Left forelimb (tissue), 1 donor: ENCODE measurements at regions not wholly inside any gene's neighbourhood (a gene's known extent, or its start where the extent isn't known, plus 50 kb on each side); places are given as distances from the start of the nearest gene placed in this dataset.

Source experiments
- DNase-seq: peaks from one replicate; pipeline ENCODE4 v3.0.0-alpha.2; 2018; ENCODE audit warnings: low spot score

GRCh38 chr5:57550132-57550531 is 67.5 kb upstream of the ACTBL2 start:
- no peak for DNase-seq

GRCh38 chr5:57549566-57549965 is 67.0 kb upstream of the ACTBL2 start:
- DNase-seq: no peak

GRCh38 chr5:57540823-57541222 is 58.2 kb upstream of the ACTBL2 start:
- no peak for DNase-seq

- DNase-seq: no peak
Observed at GRCh38 chr5:57539281-57539701, 56.7 kb upstream of the ACTBL2 start.

- DNase-seq: no peak
Observed at GRCh38 chr5:57538341-57538955, 55.8 kb upstream of the ACTBL2 start.

- DNase-seq: no peak
Observed at GRCh38 chr5:57537811-57538210, 55.2 kb upstream of the ACTBL2 start.

- no peak for DNase-seq
Observed at GRCh38 chr5:57532513-57533497, 50.2 kb upstream of the ACTBL2 start.
